ENCODE measurements at regions not wholly inside any gene's neighbourhood (a gene's known extent, or its start where the extent isn't known, plus 50 kb on each side); places are given as distances from the start of the nearest gene placed in this dataset.

- no peak for TF ChIP-seq SIN3A (IDR thresholded peaks at IDR 0.05; ENCODE audit: borderline replicate concordance, insufficient read depth, low read length)
- TF ChIP-seq POLR2AphosphoS5 (IDR thresholded peaks at IDR 0.05; ENCODE audit: low read depth, low read length) = no peak
- TF ChIP-seq TAF1 (IDR thresholded peaks at IDR 0.05; ENCODE audit: borderline replicate concordance, insufficient read depth, low read length) = no peak
- TF ChIP-seq FOXP2 (optimal IDR thresholded peaks at IDR 0.05; ENCODE audit: borderline replicate concordance, extremely low read depth, extremely low read length, insufficient read depth) = no peak
- TF ChIP-seq, protein P1, sequence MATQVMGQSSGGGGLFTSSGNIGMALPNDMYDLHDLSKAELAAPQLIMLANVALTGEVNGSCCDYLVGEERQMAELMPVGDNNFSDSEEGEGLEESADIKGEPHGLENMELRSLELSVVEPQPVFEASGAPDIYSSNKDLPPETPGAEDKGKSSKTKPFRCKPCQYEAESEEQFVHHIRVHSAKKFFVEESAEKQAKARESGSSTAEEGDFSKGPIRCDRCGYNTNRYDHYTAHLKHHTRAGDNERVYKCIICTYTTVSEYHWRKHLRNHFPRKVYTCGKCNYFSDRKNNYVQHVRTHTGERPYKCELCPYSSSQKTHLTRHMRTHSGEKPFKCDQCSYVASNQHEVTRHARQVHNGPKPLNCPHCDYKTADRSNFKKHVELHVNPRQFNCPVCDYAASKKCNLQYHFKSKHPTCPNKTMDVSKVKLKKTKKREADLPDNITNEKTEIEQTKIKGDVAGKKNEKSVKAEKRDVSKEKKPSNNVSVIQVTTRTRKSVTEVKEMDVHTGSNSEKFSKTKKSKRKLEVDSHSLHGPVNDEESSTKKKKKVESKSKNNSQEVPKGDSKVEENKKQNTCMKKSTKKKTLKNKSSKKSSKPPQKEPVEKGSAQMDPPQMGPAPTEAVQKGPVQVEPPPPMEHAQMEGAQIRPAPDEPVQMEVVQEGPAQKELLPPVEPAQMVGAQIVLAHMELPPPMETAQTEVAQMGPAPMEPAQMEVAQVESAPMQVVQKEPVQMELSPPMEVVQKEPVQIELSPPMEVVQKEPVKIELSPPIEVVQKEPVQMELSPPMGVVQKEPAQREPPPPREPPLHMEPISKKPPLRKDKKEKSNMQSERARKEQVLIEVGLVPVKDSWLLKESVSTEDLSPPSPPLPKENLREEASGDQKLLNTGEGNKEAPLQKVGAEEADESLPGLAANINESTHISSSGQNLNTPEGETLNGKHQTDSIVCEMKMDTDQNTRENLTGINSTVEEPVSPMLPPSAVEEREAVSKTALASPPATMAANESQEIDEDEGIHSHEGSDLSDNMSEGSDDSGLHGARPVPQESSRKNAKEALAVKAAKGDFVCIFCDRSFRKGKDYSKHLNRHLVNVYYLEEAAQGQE (IDR thresholded peaks at IDR 0.05; ENCODE audit: insufficient read depth in 1 of 2, low read depth in 2 of 2, low read length in 2 of 2) = no peak
Observed at GRCh38 chr17:74147966-74148365, 55.5 kb upstream of the RPL38 start.

- TF ChIP-seq SIN3A (IDR thresholded peaks at IDR 0.05; ENCODE audit: borderline replicate concordance, insufficient read depth, low read length) (no peak), FOXP2 (optimal IDR thresholded peaks at IDR 0.05; ENCODE audit: borderline replicate concordance, extremely low read depth, extremely low read length, insufficient read depth) (no peak), TAF1 (IDR thresholded peaks at IDR 0.05; ENCODE audit: borderline replicate concordance, insufficient read depth, low read length) (no peak), POLR2AphosphoS5 (IDR thresholded peaks at IDR 0.05; ENCODE audit: low read depth, low read length) (no peak)
- TF ChIP-seq, protein P1 (IDR thresholded peaks at IDR 0.05; ENCODE audit: insufficient read depth in 1 of 2, low read depth in 2 of 2, low read length in 2 of 2) = no peak
Observed at GRCh38 chr17:74148446-74148845, 55.0 kb upstream of the RPL38 start.

GRCh38 chr17:74148901-74149596, 54.4 kb upstream of the RPL38 start:
- TF ChIP-seq TAF1 (IDR thresholded peaks at IDR 0.05; ENCODE audit: borderline replicate concordance, insufficient read depth, low read length) (no peak), POLR2AphosphoS5 (IDR thresholded peaks at IDR 0.05; ENCODE audit: low read depth, low read length) (no peak), SIN3A (IDR thresholded peaks at IDR 0.05; ENCODE audit: borderline replicate concordance, insufficient read depth, low read length) (no peak), FOXP2 (optimal IDR thresholded peaks at IDR 0.05; ENCODE audit: borderline replicate concordance, extremely low read depth, extremely low read length, insufficient read depth) (no peak)
- TF ChIP-seq, protein P1 (IDR thresholded peaks at IDR 0.05; ENCODE audit: insufficient read depth in 1 of 2, low read depth in 2 of 2, low read length in 2 of 2) = no peak

DNA sequence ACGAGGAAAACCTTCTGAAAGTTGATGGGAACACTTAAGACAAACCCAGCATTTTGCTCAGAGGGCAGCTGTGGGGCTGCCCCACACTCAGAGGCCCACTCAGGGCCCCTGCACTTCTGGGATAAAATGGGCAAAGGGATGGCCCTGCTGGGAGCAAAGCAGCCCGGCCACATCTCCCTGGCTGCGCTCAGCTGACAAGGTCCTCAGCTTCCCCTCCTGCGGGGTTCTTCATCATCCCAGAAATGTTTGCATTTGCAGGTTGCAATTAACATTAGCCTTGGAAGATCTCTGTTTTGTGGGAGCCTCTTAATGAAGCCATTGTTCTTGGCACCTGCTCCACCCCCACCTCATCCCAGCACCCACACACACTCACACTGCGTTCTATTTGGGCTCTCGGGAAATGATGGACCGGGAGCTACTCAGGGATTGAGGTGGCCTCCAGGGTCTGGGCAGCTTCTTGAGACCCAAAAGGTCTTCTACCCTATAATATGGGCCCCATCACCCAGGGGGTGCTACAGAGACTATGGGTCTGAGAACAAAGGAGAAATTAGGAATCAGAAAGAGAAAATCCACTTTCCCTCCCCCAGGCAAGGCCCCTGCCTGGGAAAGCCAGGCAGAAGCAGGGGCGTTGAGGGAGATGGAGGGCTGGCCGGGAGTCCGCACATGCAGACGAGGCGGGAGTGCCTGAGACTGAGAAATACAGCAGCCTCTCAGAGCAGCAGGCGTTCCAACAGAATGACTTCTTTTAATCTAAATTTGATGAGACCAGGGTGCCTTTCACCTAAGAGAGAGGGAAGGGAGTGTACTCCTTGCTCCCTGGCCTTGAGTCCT, 53.7 kb upstream of the RPL38 start:
- TF ChIP-seq TAF1 (IDR thresholded peaks at IDR 0.05; ENCODE audit: borderline replicate concordance, insufficient read depth, low read length) (no peak), FOXP2 (optimal IDR thresholded peaks at IDR 0.05; ENCODE audit: borderline replicate concordance, extremely low read depth, extremely low read length, insufficient read depth) (no peak), SIN3A (IDR thresholded peaks at IDR 0.05; ENCODE audit: borderline replicate concordance, insufficient read depth, low read length) (no peak), POLR2AphosphoS5 (IDR thresholded peaks at IDR 0.05; ENCODE audit: low read depth, low read length) (no peak)
- TF ChIP-seq, protein P1 (IDR thresholded peaks at IDR 0.05; ENCODE audit: insufficient read depth in 1 of 2, low read depth in 2 of 2, low read length in 2 of 2) = no peak

Data from PFSK-1 (cell line).